NK-92 treated with Interleukin-12 subunit alpha and Interleukin-12 subunit beta, amount 100 ng/mL, for 24 hours (cell line): ENCODE measurements at regions not wholly inside any gene's neighbourhood (a gene's known extent, or its start where the extent isn't known, plus 50 kb on each side); places are given as distances from the start of the nearest gene placed in this dataset.
"Not testable (repeated sequence)": the region's sequence is repeated elsewhere in the genome, so short reads cannot be mapped to it uniquely, and the experiment has no call there.

Experiments used
- DNase-seq: peaks from one replicate; lab custom pipeline; 2025; lab: John Stamatoyannopoulos, UW

DNA sequence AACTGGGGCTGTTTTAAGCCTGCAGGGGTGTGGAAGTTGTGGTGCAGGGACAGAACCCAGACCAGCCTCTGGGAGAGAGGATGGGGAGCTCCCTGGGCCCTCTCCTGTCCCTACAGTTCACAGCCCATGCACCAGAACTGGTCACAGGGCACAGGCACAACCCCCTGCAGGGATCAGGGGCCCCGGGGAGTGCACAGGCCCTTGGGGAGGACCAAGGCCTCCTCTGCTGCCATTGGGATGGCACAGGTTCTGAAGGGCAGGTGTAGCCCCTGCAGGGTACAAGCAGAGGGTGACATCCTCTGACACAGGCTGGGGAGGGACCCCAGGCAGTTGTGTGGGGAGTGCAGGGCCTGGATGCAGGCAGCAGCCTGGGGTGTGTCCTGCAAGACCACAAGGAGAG lies 66.4 kb upstream of the SFSWAP start:
- no peak for DNase-seq

DNA sequence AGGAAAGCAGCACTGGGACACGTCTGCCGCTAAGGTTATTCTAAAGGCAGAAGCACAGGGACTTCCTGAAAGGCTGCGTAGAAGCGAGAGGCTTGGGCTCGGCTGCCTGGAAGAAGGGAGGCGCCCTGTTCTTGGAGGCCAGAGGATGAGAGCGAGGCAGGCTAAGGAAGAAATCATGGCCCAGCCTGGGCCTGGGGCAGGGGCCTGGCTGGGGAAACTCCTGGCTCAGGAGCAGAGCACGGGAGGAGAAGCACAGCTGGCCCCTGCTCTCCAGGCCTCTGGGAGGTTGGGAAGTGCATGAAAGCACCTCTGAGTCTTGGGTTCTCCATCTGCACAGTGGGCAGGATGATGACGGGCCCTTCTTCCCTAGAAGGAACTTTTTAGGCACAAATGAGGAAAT lies 66.0 kb upstream of the SFSWAP start:
- not testable (repeated sequence) for DNase-seq

DNA sequence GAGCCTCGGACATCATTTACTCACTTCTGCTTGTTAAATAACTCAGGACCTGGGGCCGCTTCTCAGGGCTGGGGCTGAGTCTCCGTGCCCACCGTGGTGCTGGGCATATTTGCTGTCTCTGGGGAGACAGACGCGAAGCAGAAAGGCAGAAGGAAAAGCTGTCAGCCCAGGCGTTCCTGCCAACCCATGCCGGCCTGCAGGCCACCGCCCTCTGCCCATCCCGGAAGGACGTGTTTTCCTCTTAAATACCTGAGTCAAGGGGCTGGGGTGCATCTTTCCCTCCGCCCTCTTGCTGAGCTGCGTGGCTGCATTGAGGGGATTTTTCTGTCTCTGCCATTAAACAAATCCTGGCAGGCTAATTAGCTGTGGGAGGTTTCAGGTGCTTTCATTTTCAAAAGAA lies 65.3 kb upstream of the SFSWAP start:
- DNase-seq = not testable (repeated sequence)

DNA sequence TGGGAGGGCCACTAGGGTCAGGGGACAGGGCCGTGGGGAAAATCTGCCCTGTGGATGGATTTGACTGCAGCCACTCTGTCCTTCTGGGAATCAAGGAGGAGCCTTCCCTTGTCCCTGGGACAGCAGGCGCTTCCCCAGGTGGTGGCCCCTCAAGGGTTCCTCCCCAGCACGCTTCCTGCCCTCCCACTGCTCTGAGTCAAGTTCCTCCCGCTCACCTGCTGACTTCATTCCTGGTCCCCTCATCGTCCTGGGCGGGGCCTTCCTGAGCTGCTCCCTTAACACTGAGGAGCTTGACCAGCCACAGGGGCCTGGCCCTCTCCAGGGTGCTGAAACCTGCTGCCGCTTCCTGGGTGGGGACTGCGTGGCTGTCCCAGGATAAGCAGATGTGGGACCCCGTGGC lies 64.4 kb upstream of the SFSWAP start:
- DNase-seq = not testable (repeated sequence)

DNA sequence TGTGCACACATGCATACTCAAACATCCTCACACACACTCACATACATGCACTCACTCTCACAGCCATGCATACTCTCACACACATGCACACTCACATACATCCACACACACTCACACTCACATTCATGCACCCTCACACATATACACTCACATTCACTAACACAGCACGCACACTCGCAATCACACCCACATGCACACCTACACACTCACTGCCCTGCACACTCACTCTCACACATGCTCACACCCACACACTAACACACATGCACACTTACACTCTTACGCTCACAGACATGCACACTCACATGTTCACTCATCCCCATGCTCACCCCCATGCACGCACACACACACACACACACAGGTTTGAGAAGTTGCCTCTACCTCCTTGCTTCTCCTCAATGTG lies 63.2 kb upstream of the SFSWAP start:
- no peak for DNase-seq

DNA sequence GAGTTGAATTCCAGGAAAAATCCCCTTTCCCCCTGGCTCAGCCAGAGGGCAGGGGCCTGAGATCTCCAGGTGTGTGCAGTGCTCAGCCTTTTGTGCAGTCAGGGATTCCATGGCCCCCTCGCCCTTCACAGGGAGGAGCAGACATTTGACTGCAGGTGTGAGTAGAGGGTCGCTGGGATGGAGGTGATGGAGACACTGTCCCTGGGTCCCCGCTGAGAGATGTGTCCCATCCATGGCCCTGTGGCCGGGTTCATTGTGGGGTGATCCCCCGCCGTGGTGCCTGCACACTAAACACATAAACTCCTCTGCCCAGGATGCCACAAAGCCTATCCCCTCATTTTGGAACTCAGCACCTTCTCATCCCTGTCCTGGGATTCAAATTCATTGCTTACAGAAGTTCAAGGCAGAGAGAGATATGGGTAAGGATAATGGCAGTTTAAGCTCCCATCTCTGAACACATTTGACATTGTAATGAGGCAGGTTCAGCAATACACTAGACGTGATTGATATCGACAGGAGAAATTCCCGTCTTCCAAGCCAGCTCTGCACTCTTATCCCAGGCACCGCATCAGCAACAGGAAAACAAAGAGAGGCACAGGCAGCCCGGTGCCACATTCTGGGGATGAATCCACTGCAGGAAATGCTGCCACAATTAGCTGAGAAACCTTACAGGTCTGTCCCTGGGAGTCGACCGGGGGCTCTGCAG lies 55.3 kb upstream of the SFSWAP start:
- not testable (repeated sequence) for DNase-seq

DNA sequence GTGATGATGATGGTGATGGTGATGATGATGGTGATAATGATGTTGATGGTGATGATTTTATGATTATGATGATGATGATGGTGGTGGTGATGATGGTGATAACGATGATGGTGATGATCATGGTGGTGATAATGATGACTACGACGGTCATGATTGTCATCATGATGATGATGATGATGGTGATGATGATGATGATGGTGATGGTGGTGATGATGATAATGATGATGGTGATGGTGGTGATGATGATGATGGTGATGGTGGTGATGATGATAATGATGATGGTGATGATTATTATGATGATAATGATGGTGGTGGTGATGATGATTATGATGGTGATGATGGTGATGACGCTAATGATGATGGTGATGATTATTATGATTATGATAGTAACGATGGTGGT lies 54.1 kb upstream of the SFSWAP start:
- not testable (repeated sequence) for DNase-seq

DNA sequence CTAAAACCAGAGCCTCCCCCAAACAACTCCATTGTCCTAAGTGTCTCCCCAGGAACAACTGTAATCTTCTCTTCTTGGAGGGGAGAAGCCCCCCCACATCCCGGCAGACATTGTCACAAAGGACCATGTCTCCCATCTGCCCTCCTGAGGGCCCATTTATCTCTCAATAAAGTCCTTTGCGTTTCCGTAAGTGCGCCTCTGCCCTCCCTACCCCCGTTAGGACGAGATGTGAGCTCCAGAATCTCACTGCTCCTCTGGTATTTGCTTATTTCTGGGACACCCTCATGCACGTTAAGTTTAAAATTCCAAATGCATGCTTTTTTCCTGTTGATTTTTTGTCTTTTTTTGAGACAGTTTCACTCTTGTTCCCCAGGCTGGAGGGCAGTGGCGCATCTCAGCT lies 52.3 kb upstream of the SFSWAP start:
- DNase-seq = not testable (repeated sequence)

DNA sequence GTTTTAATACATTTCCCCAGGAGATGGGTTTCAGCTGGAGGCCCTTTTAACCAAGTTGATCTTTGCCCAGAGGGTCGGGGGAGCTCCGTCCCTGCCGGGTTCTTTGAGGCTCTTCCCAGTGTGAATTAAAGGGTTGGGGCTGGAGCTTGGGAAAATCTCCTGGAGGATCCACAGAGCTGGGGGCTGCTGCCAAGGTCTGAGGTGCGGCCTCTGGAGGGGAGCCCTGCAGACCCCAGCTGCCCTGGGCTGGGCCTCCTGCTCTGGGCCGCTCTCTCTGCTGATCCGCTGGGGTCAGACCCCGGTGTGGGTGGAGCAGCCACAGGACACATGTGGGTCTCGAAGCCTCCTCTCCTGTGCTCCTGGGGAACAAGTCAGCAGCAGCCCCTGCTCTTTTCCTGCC lies 51.4 kb upstream of the SFSWAP start:
- DNase-seq = not testable (repeated sequence)

DNA sequence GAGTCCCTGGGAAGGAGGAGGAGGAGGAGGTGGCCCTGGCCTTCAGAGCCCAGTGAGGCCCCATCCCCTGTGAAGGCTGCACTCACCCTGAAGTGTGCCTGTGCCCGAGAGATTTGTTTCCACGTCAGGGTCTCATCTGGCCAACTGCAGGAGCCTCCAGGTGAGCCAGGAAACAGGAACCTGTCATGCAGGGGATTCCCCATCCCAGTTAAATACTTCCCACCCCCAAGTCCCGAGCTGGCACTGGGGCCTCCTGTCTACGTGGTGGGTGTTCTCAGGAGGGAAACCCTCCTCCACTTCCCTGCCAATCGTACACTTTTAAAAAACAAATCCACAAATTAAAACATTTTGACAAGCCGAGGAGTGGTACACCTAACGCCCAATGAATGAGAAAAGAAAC lies 50.9 kb upstream of the SFSWAP start:
- DNase-seq = not testable (repeated sequence)

DNA sequence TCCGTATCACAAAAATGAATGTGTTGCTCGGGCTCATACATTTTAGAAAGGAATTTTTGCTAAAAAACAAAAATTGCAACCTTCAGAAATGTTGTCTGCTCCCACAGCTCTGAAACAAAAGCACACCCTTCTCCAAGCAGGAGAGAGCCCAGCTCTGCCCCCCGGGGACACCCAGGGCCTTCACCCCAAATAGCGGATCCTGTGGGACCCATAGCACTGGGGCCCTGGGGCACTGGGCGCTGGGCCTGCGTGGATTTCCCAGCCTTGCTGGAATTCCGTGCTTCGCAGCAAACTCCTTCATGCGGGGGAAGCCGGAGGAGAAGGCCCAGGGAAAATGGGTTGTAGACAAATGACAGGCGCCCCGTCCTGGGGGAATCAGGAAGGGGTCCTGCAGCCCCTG lies 50.5 kb upstream of the SFSWAP start:
- not testable (repeated sequence) for DNase-seq
